ENCODE measurements at regions not wholly inside any gene's neighbourhood (a gene's known extent, or its start where the extent isn't known, plus 50 kb on each side); places are given as distances from the start of the nearest gene placed in this dataset.

DNA sequence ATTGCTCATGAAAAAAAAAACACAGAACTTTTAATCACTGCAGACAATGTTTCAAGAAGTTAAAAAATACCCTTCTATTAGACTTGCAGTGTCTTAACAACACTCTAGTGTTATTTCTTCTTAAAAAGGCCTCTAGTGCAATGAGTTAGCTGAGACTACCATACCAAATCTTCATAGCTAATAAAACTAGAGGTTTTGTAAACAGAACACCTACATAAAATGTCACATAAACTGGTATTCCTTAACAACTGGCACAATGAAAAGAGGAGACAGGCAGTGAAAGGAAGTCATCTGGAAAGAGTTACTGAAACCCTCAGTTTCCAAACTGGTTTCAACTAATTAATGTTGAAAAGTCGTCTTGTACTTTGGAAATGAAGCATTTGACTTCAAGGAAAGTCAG is 394.2 kb upstream of the PMFBP1 start:
- TF ChIP-seq POLR2A (IDR thresholded peaks at IDR 0.05) (no peak), EP300 (IDR thresholded peaks at IDR 0.05) (no peak)
- TF ChIP-seq, protein P1, sequence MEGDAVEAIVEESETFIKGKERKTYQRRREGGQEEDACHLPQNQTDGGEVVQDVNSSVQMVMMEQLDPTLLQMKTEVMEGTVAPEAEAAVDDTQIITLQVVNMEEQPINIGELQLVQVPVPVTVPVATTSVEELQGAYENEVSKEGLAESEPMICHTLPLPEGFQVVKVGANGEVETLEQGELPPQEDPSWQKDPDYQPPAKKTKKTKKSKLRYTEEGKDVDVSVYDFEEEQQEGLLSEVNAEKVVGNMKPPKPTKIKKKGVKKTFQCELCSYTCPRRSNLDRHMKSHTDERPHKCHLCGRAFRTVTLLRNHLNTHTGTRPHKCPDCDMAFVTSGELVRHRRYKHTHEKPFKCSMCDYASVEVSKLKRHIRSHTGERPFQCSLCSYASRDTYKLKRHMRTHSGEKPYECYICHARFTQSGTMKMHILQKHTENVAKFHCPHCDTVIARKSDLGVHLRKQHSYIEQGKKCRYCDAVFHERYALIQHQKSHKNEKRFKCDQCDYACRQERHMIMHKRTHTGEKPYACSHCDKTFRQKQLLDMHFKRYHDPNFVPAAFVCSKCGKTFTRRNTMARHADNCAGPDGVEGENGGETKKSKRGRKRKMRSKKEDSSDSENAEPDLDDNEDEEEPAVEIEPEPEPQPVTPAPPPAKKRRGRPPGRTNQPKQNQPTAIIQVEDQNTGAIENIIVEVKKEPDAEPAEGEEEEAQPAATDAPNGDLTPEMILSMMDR (IDR thresholded peaks at IDR 0.05): no peak
